Activated naive CD4-positive, alpha-beta T cell treated with anti-CD3 and anti-CD28 coated beads, Interleukin-2, amount 50 U/mL, for 24 hours (primary cell): ENCODE measurements at regions not wholly inside any gene's neighbourhood (a gene's known extent, or its start where the extent isn't known, plus 50 kb on each side); places are given as distances from the start of the nearest gene placed in this dataset.
"Not testable (repeated sequence)": the region's sequence is repeated elsewhere in the genome, so short reads cannot be mapped to it uniquely, and the experiment has no call there.

Experiments
- H3K27ac Mint-ChIP-seq: one replicate; pipeline ENCODE4 v1.8.0; 2021; ENCODE audit warnings: mild to moderate bottlenecking, mixed read lengths
- H3K27me3 Mint-ChIP-seq: one replicate; pipeline ENCODE4 v1.8.0; 2021; ENCODE audit warnings: mixed read lengths
- H3K36me3 Mint-ChIP-seq: one replicate; pipeline ENCODE4 v1.8.0; 2021; ENCODE audit warnings: mixed read lengths
- H3K4me1 Mint-ChIP-seq: one replicate; pipeline ENCODE4 v1.8.0; 2021; ENCODE audit warnings: mixed read lengths
- H3K4me3 Mint-ChIP-seq: one replicate; pipeline ENCODE4 v1.8.0; 2021; ENCODE audit warnings: mild to moderate bottlenecking, mixed read lengths
- H3K9me3 Mint-ChIP-seq: one replicate; pipeline ENCODE4 v1.8.0; 2021; ENCODE audit warnings: mixed read lengths

GRCh38 chr10:111558211-111558610, 481.4 kb downstream of the ADRA2A start:
- no peaks in the 10 kb centered on the region for H3K36me3 Mint-ChIP-seq
- peaks cover 1% of the 10 kb centered on the region for H3K27me3 Mint-ChIP-seq
- no peaks in the 10 kb centered on the region for H3K9me3 Mint-ChIP-seq
- H3K4me3 Mint-ChIP-seq: no peak overlapping the region
- H3K4me1 Mint-ChIP-seq: no peaks in the 10 kb centered on the region
- H3K27ac Mint-ChIP-seq: no peak overlapping the region

- no peaks in the 10 kb centered on the region for H3K4me1 Mint-ChIP-seq
- H3K27ac Mint-ChIP-seq: no peak overlapping the region
- peaks cover 4% of the 10 kb centered on the region for H3K27me3 Mint-ChIP-seq
- no peaks in the 10 kb centered on the region for H3K9me3 Mint-ChIP-seq
- H3K36me3 Mint-ChIP-seq: no peaks in the 10 kb centered on the region
- H3K4me3 Mint-ChIP-seq: no peak overlapping the region
Measured at GRCh38 chr10:111560027-111560426, 483.2 kb downstream of the ADRA2A start.

GRCh38 chr10:111561124-111561523, 484.3 kb downstream of the ADRA2A start:
- no peak overlapping the region for H3K27ac Mint-ChIP-seq
- H3K36me3 Mint-ChIP-seq: no peaks in the 10 kb centered on the region
- H3K4me3 Mint-ChIP-seq: no peak overlapping the region
- H3K4me1 Mint-ChIP-seq: no peaks in the 10 kb centered on the region
- H3K9me3 Mint-ChIP-seq: no peaks in the 10 kb centered on the region
- H3K27me3 Mint-ChIP-seq: peaks cover 4% of the 10 kb centered on the region

- no peak overlapping the region for H3K27ac Mint-ChIP-seq
- H3K9me3 Mint-ChIP-seq: no peaks in the 10 kb centered on the region
- no peaks in the 10 kb centered on the region for H3K4me1 Mint-ChIP-seq
- peaks cover 9% of the 10 kb centered on the region for H3K27me3 Mint-ChIP-seq
- H3K36me3 Mint-ChIP-seq: no peaks in the 10 kb centered on the region
- no peak overlapping the region for H3K4me3 Mint-ChIP-seq
Measured at GRCh38 chr10:111565542-111565941, 488.7 kb downstream of the ADRA2A start.

- H3K36me3 Mint-ChIP-seq: no peaks in the 10 kb centered on the region
- H3K27ac Mint-ChIP-seq: no peak overlapping the region
- H3K9me3 Mint-ChIP-seq: no peaks in the 10 kb centered on the region
- H3K4me3 Mint-ChIP-seq: no peak overlapping the region
- no peaks in the 10 kb centered on the region for H3K4me1 Mint-ChIP-seq
- peaks cover 14% of the 10 kb centered on the region for H3K27me3 Mint-ChIP-seq
Measured at GRCh38 chr10:111578076-111578475, 501.2 kb downstream of the ADRA2A start.

- Mint-ChIP-seq H3K36me3 (no peaks in the 10 kb centered on the region), H3K27me3 (peaks cover 14% of the 10 kb centered on the region), H3K27ac (no peak overlapping the region), H3K9me3 (no peaks in the 10 kb centered on the region), H3K4me3 (no peak overlapping the region), H3K4me1 (no peaks in the 10 kb centered on the region)
Measured at GRCh38 chr10:111579473-111579872, 502.6 kb downstream of the ADRA2A start.

GRCh38 chr10:111590703-111591102, 513.9 kb downstream of the ADRA2A start:
- Mint-ChIP-seq H3K4me1 (no peaks in the 10 kb centered on the region), H3K9me3 (no peaks in the 10 kb centered on the region), H3K4me3 (no peak overlapping the region), H3K36me3 (no peaks in the 10 kb centered on the region), H3K27ac (no peak overlapping the region), H3K27me3 (no peaks in the 10 kb centered on the region)

GRCh38 chr10:111593578-111593977, 516.7 kb downstream of the ADRA2A start:
- Mint-ChIP-seq H3K27ac (no peak overlapping the region), H3K36me3 (no peaks in the 10 kb centered on the region), H3K4me1 (no peaks in the 10 kb centered on the region), H3K27me3 (no peaks in the 10 kb centered on the region), H3K9me3 (no peaks in the 10 kb centered on the region), H3K4me3 (no peak overlapping the region)

GRCh38 chr10:111595173-111595572, 518.3 kb downstream of the ADRA2A start:
- Mint-ChIP-seq H3K27me3 (no peaks in the 10 kb centered on the region), H3K27ac (no peak overlapping the region), H3K9me3 (no peaks in the 10 kb centered on the region), H3K36me3 (no peaks in the 10 kb centered on the region), H3K4me3 (no peak overlapping the region), H3K4me1 (no peaks in the 10 kb centered on the region)

- peaks cover 3% of the 10 kb centered on the region for H3K27me3 Mint-ChIP-seq
- no peaks in the 10 kb centered on the region for H3K9me3 Mint-ChIP-seq
- no peaks in the 10 kb centered on the region for H3K36me3 Mint-ChIP-seq
- H3K27ac Mint-ChIP-seq: no peak overlapping the region
- no peaks in the 10 kb centered on the region for H3K4me1 Mint-ChIP-seq
- H3K4me3 Mint-ChIP-seq: no peak overlapping the region
Measured at GRCh38 chr10:111598433-111599059, 521.7 kb downstream of the ADRA2A start.

GRCh38 chr10:111599943-111600342, 523.1 kb downstream of the ADRA2A start:
- Mint-ChIP-seq H3K9me3 (no peaks in the 10 kb centered on the region), H3K4me1 (no peaks in the 10 kb centered on the region), H3K27ac (no peak overlapping the region), H3K4me3 (no peak overlapping the region), H3K36me3 (no peaks in the 10 kb centered on the region), H3K27me3 (peaks cover 10% of the 10 kb centered on the region)

- Mint-ChIP-seq H3K4me3 (no peak overlapping the region), H3K27ac (no peak overlapping the region), H3K4me1 (no peaks in the 10 kb centered on the region), H3K36me3 (no peaks in the 10 kb centered on the region), H3K27me3 (peaks cover 14% of the 10 kb centered on the region), H3K9me3 (no peaks in the 10 kb centered on the region)
Measured at GRCh38 chr10:111600772-111601171, 523.9 kb downstream of the ADRA2A start.

GRCh38 chr10:111612273-111612672, 535.4 kb downstream of the ADRA2A start:
- no peaks in the 10 kb centered on the region for H3K4me1 Mint-ChIP-seq
- no peak overlapping the region for H3K27ac Mint-ChIP-seq
- H3K4me3 Mint-ChIP-seq: no peak overlapping the region
- peaks cover 3% of the 10 kb centered on the region for H3K27me3 Mint-ChIP-seq
- no peaks in the 10 kb centered on the region for H3K36me3 Mint-ChIP-seq
- H3K9me3 Mint-ChIP-seq: no peaks in the 10 kb centered on the region

- Mint-ChIP-seq H3K4me3 (no peak overlapping the region), H3K27ac (no peak overlapping the region), H3K4me1 (no peaks in the 10 kb centered on the region), H3K9me3 (no peaks in the 10 kb centered on the region), H3K36me3 (no peaks in the 10 kb centered on the region), H3K27me3 (peaks cover 1% of the 10 kb centered on the region)
Measured at GRCh38 chr10:111634191-111634590, 549.4 kb downstream of the GPAM start.

- Mint-ChIP-seq H3K27me3 (peaks cover 1% of the 10 kb centered on the region), H3K27ac (no peak overlapping the region), H3K36me3 (no peaks in the 10 kb centered on the region), H3K9me3 (peaks cover 4% of the 10 kb centered on the region), H3K4me3 (no peak overlapping the region), H3K4me1 (no peaks in the 10 kb centered on the region)
Measured at GRCh38 chr10:111646021-111646420, 537.5 kb downstream of the GPAM start.

GRCh38 chr10:111648046-111648445, 535.5 kb downstream of the GPAM start:
- peaks cover 2% of the 10 kb centered on the region for H3K27me3 Mint-ChIP-seq
- H3K4me3 Mint-ChIP-seq: no peak overlapping the region
- H3K9me3 Mint-ChIP-seq: peaks cover 9% of the 10 kb centered on the region
- no peaks in the 10 kb centered on the region for H3K36me3 Mint-ChIP-seq
- H3K4me1 Mint-ChIP-seq: no peaks in the 10 kb centered on the region
- H3K27ac Mint-ChIP-seq: no peak overlapping the region

- not testable (repeated sequence) for H3K27me3 Mint-ChIP-seq, H3K27ac Mint-ChIP-seq, H3K4me1 Mint-ChIP-seq, H3K9me3 Mint-ChIP-seq, H3K36me3 Mint-ChIP-seq, H3K4me3 Mint-ChIP-seq
Measured at GRCh38 chr10:111649080-111649479, 534.5 kb downstream of the GPAM start.
